Neural crest cell (in vitro differentiated cells): ENCODE measurements at regions not wholly inside any gene's neighbourhood (a gene's known extent, or its start where the extent isn't known, plus 50 kb on each side); places are given as distances from the start of the nearest gene placed in this dataset.

Experiments used
- DNase-seq: peaks from one replicate; pipeline ENCODE4 v3.0.0; 2021; ENCODE audit warnings: low read depth, mixed read lengths, low spot score
- H3K27ac Mint-ChIP-seq: one replicate; pipeline ENCODE4 v1.8.0; 2021; ENCODE audit warnings: mild to moderate bottlenecking, mixed read lengths; ENCODE audit not compliant: unreplicated experiment
- H3K27me3 Mint-ChIP-seq: 2 replicates; pipeline ENCODE4 v1.8.0; 2021; ENCODE audit warnings: low read depth, mild to moderate bottlenecking, mixed read lengths
- H3K36me3 Mint-ChIP-seq: 2 replicates; pipeline ENCODE4 v1.8.0; 2021; ENCODE audit warnings: low read depth, mild to moderate bottlenecking, mixed read lengths
- H3K4me1 Mint-ChIP-seq: 2 replicates; pipeline ENCODE4 v1.8.0; 2021; ENCODE audit warnings: mixed read lengths
- H3K4me3 Mint-ChIP-seq: one replicate; pipeline ENCODE4 v1.8.0; 2021; ENCODE audit warnings: mild to moderate bottlenecking, mixed read lengths
- H3K9me3 Mint-ChIP-seq: 2 replicates; pipeline ENCODE4 v1.8.0; 2021; ENCODE audit warnings: mixed read lengths
- TF ChIP-seq, protein P1 (sequence below): fragments of 200-600 bp; sonication (generic); conservative IDR thresholded peaks from 2 replicates; pipeline ENCODE4 v1.5.0; 2021; ENCODE audit warnings: antibody characterized with exemption, mild to moderate bottlenecking

DNA sequence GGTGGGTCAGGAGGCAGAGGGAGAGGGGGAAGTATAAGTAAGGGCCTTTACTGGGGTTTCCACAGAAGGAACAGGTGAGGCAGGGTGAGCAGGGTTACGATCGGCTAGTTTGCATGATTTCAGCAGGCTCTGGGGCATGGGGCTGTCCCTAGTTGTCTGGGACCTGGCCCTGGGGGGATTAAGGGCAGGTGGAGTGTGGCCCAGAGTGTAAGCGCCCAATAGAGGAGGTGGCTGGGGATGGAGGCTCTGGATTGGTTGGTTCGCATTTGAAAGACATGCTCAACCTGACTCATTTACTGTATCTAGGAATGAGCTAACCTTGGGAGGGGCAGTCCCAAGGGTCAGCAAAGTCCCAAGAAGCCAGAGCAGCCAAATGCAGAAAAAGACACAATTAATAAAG is 230.3 kb downstream of the MAP2K4 start:
- DNase-seq: no peak
- Mint-ChIP-seq H3K36me3 (no peaks in the 10 kb centered on the region), H3K27ac (no peak overlapping the region), H3K9me3 (no peaks in the 10 kb centered on the region), H3K4me1 (peaks cover 5% of the 10 kb centered on the region), H3K4me3 (no peak overlapping the region), H3K27me3 (no peaks in the 10 kb centered on the region)
- TF ChIP-seq, protein P1, sequence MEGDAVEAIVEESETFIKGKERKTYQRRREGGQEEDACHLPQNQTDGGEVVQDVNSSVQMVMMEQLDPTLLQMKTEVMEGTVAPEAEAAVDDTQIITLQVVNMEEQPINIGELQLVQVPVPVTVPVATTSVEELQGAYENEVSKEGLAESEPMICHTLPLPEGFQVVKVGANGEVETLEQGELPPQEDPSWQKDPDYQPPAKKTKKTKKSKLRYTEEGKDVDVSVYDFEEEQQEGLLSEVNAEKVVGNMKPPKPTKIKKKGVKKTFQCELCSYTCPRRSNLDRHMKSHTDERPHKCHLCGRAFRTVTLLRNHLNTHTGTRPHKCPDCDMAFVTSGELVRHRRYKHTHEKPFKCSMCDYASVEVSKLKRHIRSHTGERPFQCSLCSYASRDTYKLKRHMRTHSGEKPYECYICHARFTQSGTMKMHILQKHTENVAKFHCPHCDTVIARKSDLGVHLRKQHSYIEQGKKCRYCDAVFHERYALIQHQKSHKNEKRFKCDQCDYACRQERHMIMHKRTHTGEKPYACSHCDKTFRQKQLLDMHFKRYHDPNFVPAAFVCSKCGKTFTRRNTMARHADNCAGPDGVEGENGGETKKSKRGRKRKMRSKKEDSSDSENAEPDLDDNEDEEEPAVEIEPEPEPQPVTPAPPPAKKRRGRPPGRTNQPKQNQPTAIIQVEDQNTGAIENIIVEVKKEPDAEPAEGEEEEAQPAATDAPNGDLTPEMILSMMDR: no peak

GRCh38 chr17:12252462-12252861 is 231.8 kb downstream of the MAP2K4 start:
- Mint-ChIP-seq H3K27me3 (no peaks in the 10 kb centered on the region), H3K4me3 (no peak overlapping the region), H3K9me3 (no peaks in the 10 kb centered on the region), H3K4me1 (no peaks in the 10 kb centered on the region), H3K36me3 (no peaks in the 10 kb centered on the region), H3K27ac (no peak overlapping the region)
- TF ChIP-seq, protein P1: no peak
- no peak for DNase-seq

- TF ChIP-seq, protein P1: no peak
- H3K9me3 Mint-ChIP-seq: no peaks in the 10 kb centered on the region
- no peak overlapping the region for H3K4me3 Mint-ChIP-seq
- no peaks in the 10 kb centered on the region for H3K27me3 Mint-ChIP-seq
- H3K4me1 Mint-ChIP-seq: no peaks in the 10 kb centered on the region
- no peak overlapping the region for H3K27ac Mint-ChIP-seq
- DNase-seq: no peak
- H3K36me3 Mint-ChIP-seq: no peaks in the 10 kb centered on the region
Measured at GRCh38 chr17:12254460-12254859, 233.8 kb downstream of the MAP2K4 start.

- no peak overlapping the region for H3K4me3 Mint-ChIP-seq
- peak; percentile 5 for DNase-seq
- H3K4me1 Mint-ChIP-seq: no peaks in the 10 kb centered on the region
Measured at GRCh38 chr17:12256380-12256995, 235.8 kb downstream of the MAP2K4 start.

DNA sequence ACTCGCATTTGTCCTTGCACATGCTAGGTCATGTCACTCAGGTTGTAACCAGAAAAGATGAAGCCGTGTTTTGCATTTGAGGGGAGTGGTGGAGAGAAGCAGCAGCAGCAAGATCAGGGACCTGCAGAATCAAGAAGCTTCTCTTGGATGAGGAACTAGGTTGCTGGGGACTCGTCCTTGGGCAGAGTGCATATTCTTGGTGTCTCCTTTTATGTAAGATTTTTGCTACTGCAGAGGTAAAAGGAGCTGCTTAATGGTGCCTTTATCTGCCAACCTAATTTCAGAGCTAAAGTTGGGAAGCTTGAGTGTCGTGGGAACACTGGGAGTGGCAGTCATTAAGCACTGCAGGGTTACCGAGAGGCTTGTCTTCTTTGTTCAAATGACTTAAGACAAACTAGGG is 236.5 kb downstream of the MAP2K4 start:
- H3K4me1 Mint-ChIP-seq: no peaks in the 10 kb centered on the region
- TF ChIP-seq, protein P1: no peak
- DNase-seq: no peak
- no peak overlapping the region for H3K27ac Mint-ChIP-seq
- peaks cover 1% of the 10 kb centered on the region for H3K9me3 Mint-ChIP-seq
- no peaks in the 10 kb centered on the region for H3K36me3 Mint-ChIP-seq
- no peaks in the 10 kb centered on the region for H3K27me3 Mint-ChIP-seq
- H3K4me3 Mint-ChIP-seq: no peak overlapping the region

More at GRCh38 chr17:12256380-12256995, 235.8 kb downstream of the MAP2K4 start:
- no peaks in the 10 kb centered on the region for H3K36me3 Mint-ChIP-seq
- TF ChIP-seq, protein P1: peak; percentile 92
- H3K27me3 Mint-ChIP-seq: no peaks in the 10 kb centered on the region
- H3K9me3 Mint-ChIP-seq: no peaks in the 10 kb centered on the region
- no peak overlapping the region for H3K27ac Mint-ChIP-seq
